HCT116 (cell line): ENCODE measurements at regions not wholly inside any gene's neighbourhood (a gene's known extent, or its start where the extent isn't known, plus 50 kb on each side); places are given as distances from the start of the nearest gene placed in this dataset.

Source experiments
- ATAC-seq: fragments of 200-7000 bp; cut with Tn5 transposase; 2 replicates; pipeline ENCODE4 v1.9.1; 2020; ENCODE audit warnings: mild to moderate bottlenecking, moderate library complexity
- BruUV-seq: library from RNA; stranded (reverse); fragments of 400-500 nt; replicated peaks from 2 replicates; lab custom pipeline; 2021; lab: Mats Ljungman, UMichigan
- CTCF ChIA-PET: fragments of 300-600 bp; sonication (Branson Sonifier 250); formaldehyde crosslinking; loops from one replicate; lab custom pipeline; 2021; ENCODE audit warnings: antibody characterized with exemption; lab: Charles Lee
- POLR2A ChIA-PET: fragments of 300-600, 350-600 bp; sonication (Branson Sonifier 250); formaldehyde crosslinking; loops from one replicate; lab custom pipeline; 2021; ENCODE audit warnings: antibody characterized with exemption; lab: Charles Lee
- RAD21 ChIA-PET, 2 experiments: fragments of 300-600 bp; sonication (Branson Sonifier 250); formaldehyde crosslinking; loops; one replicate each; lab custom pipeline; 2023; ENCODE audit warnings: low total read pairs in 2 of 2; ENCODE audit not compliant: uncharacterized antibody in 2 of 2, unreplicated experiment in 2 of 2, low non-redundant PET in 1 of 2; lab: Charles Lee
- DNase-seq: peaks from one replicate; pipeline ENCODE4 v3.0.0-alpha.2; 2010; ENCODE audit warnings: low read depth, low spot score
- H2AFZ ChIP-seq: fragments of 200-600 bp; shearing (Covaris generic), sonication (generic); 2 replicates; pipeline ENCODE4 v1.6.1; 2017; ENCODE audit warnings: low read depth, mixed run types, mixed read lengths, antibody characterized with exemption, low read length; ENCODE audit not compliant: poor library complexity, severe bottlenecking
- H3K27ac ChIP-seq: 2 replicates; pipeline ENCODE4 v1.5.1; 2012; ENCODE audit warnings: low read depth, low read length
- H3K27me3 ChIP-seq: fragments of 200-600 bp; sonication (generic); 2 replicates; pipeline ENCODE4 v1.6.1; 2016; ENCODE audit warnings: mixed run types, low read length, mixed read lengths; ENCODE audit not compliant: insufficient read depth
- H3K36me3 ChIP-seq, 2 experiments: fragments of 200-500 bp in 1 of 2; fragments of 200-600 bp in 1 of 2; sonication (Bioruptor generic) in 1 of 2; sonication (generic) in 1 of 2; 2 replicates each; pipeline versions ENCODE4 v1.5.1 to v1.6.1; 2014 to 2016; ENCODE audit warnings: low read length in 2 of 2, inconsistent platforms in 1 of 2, mixed read lengths in 1 of 2, mixed run types in 1 of 2; ENCODE audit not compliant: insufficient read depth in 2 of 2, control insufficient read depth in 1 of 2
- H3K4me1 ChIP-seq, 2 experiments: fragments of 200-600 bp in 1 of 2; sonication (generic) in 1 of 2; 2 replicates each; pipeline versions ENCODE4 v1.5.1 to v1.6.1; 2012 to 2017; ENCODE audit warnings: low read length in 2 of 2, inconsistent platforms in 1 of 2, mild to moderate bottlenecking in 1 of 2, mixed read lengths in 1 of 2, mixed run types in 1 of 2, moderate library complexity in 1 of 2; ENCODE audit not compliant: insufficient read depth in 2 of 2, control insufficient read depth in 1 of 2
- H3K4me2 ChIP-seq: fragments of 200-600 bp; sonication (generic); 2 replicates; pipeline ENCODE4 v1.6.1; 2017; ENCODE audit warnings: mixed run types, low read length, mixed read lengths
- H3K4me3 ChIP-seq, 2 experiments: fragments of 200-600 bp in 1 of 2; sonication (generic) in 1 of 2; replicated peaks in 1 of 2; 2 replicates each; pipeline ENCODE4 v1.5.1; 2011 to 2016; ENCODE audit warnings: low read length in 2 of 2, control low read depth in 1 of 2, low read depth in 1 of 2, mild to moderate bottlenecking in 1 of 2, mixed read lengths in 1 of 2, mixed run types in 1 of 2
- H3K79me2 ChIP-seq: fragments of 200-600 bp; sonication (generic); 2 replicates; pipeline ENCODE4 v1.6.1; 2017; ENCODE audit warnings: mild to moderate bottlenecking, mixed run types, low read length, moderate library complexity, mixed read lengths; ENCODE audit not compliant: insufficient read depth
- H3K9ac ChIP-seq: fragments of 200-600 bp; sonication (generic); 2 replicates; pipeline ENCODE4 v1.6.1; 2016; ENCODE audit warnings: low read length, mixed read lengths
- H3K9me2 ChIP-seq: fragments of 200-600 bp; sonication (generic), shearing (Covaris generic); 2 replicates; pipeline ENCODE4 v1.6.1; 2017; ENCODE audit warnings: mixed run types, mild to moderate bottlenecking, moderate library complexity; ENCODE audit not compliant: insufficient read depth
- H3K9me3 ChIP-seq, 2 experiments: fragments of 200-500 bp in 1 of 2; fragments of 200-600 bp in 1 of 2; sonication (Bioruptor generic) in 1 of 2; sonication (generic) in 1 of 2; 2 replicates each; pipeline ENCODE4 v1.6.1; 2014 to 2017; ENCODE audit warnings: low read length in 2 of 2, mixed read lengths in 2 of 2, inconsistent platforms in 1 of 2, low read depth in 1 of 2, mild to moderate bottlenecking in 1 of 2, mixed run types in 1 of 2, moderate library complexity in 1 of 2; ENCODE audit not compliant: control insufficient read depth in 1 of 2, insufficient read depth in 1 of 2
- H4K20me1 ChIP-seq: fragments of 200-600 bp; sonication (generic), shearing (Covaris generic); 2 replicates; pipeline ENCODE4 v1.6.1; 2017; ENCODE audit warnings: mixed run types, mild to moderate bottlenecking, moderate library complexity; ENCODE audit not compliant: insufficient read depth
- CBX3 ChIP-seq: IDR thresholded peaks from 2 replicates; pipeline ENCODE4 v1.6.1; 2012; ENCODE audit warnings: low read depth
- CEBPB ChIP-seq: IDR thresholded peaks from 2 replicates; pipeline ENCODE4 v1.6.1; 2012; ENCODE audit warnings: low read depth
- EGR1 ChIP-seq: IDR thresholded peaks from 2 replicates; pipeline ENCODE4 v1.6.1; 2012; ENCODE audit warnings: low read depth
- EZH2 ChIP-seq: fragments of 200-600 bp; sonication (generic); IDR thresholded peaks from 2 replicates; pipeline ENCODE4 v1.6.1; 2017; ENCODE audit warnings: antibody characterized with exemption, mixed run types
- EZH2phosphoT487 ChIP-seq: fragments of 200-600 bp; IDR thresholded peaks from 2 replicates; pipeline ENCODE4 v1.6.1; 2018; ENCODE audit warnings: antibody characterized with exemption, borderline replicate concordance
- FOSL1 ChIP-seq: IDR thresholded peaks from 2 replicates; pipeline ENCODE4 v1.6.1; 2012; ENCODE audit warnings: low read depth
- JUND ChIP-seq: IDR thresholded peaks from 2 replicates; pipeline ENCODE4 v1.6.1; 2012
- POLR2A ChIP-seq: IDR thresholded peaks from 2 replicates; pipeline ENCODE4 v1.7.0; 2011; ENCODE audit warnings: borderline replicate concordance; ENCODE audit not compliant: insufficient read depth, insufficient read length; ENCODE audit errors: extremely low read depth
- POLR2AphosphoS5 ChIP-seq: IDR thresholded peaks from 2 replicates; pipeline ENCODE4 v1.6.1; 2011; ENCODE audit warnings: mild to moderate bottlenecking, low read depth, low read length, moderate library complexity
- RAD21 ChIP-seq: IDR thresholded peaks from 2 replicates; pipeline ENCODE4 v1.6.1; 2012; ENCODE audit warnings: low read depth, mild to moderate bottlenecking
- REST ChIP-seq: IDR thresholded peaks from 2 replicates; pipeline ENCODE4 v1.6.1; 2012; ENCODE audit warnings: low read depth
- SIN3A ChIP-seq: IDR thresholded peaks from 2 replicates; pipeline ENCODE4 v1.6.1; 2012; ENCODE audit warnings: low read depth
- SP1 ChIP-seq: IDR thresholded peaks from 2 replicates; pipeline ENCODE4 v1.6.1; 2012; ENCODE audit warnings: low read depth
- SRF ChIP-seq: IDR thresholded peaks from 2 replicates; pipeline ENCODE4 v1.6.1; 2012; ENCODE audit warnings: low read depth
- TCF7L2 ChIP-seq: IDR thresholded peaks from 2 replicates; pipeline ENCODE4 v1.7.0; 2011; ENCODE audit warnings: borderline replicate concordance, inconsistent platforms; ENCODE audit not compliant: insufficient read depth, insufficient read length; ENCODE audit errors: extremely low read depth
- YY1 ChIP-seq: IDR thresholded peaks from 2 replicates; pipeline ENCODE4 v1.6.1; 2011; ENCODE audit warnings: low read length, low read depth, moderate library complexity, mild to moderate bottlenecking; ENCODE audit not compliant: insufficient replicate concordance; ENCODE audit errors: extremely low read depth
- intact Hi-C: fragments of 100-400 bp; cut with micrococcal nuclease; formaldehyde crosslinking; loops from 2 replicates; pipeline ENCODE4 v1.10.0; 2022

DNA sequence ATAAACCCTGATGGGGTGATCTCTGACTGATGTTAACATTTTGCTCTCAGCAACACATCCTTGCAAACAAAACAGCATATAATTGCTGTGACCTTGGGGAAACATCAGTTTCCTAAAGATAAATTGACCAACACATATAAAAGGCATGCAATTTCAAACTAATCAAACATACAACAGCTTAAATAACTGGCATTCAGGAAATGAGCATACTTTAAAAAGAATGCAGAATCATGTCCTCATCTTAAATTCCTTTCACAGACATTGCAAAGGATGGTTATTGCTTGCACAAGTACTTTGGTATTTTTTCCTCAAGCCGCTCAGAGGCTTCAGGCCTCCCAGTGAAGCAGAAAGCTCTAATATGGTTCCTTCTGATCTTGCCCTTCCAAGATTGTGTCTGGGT, 53.4 kb upstream of the RGS18 start:
- ATAC-seq, result no peak
- H4K20me1 ChIP-seq, result no peaks in the 10 kb centered on the region
- CTCF ChIA-PET, result no interaction called here
- TF ChIP-seq FOSL1, result no peak
- TF ChIP-seq EZH2phosphoT487, result no peak
- no peak for TF ChIP-seq TCF7L2
- TF ChIP-seq RAD21, result no peak
- TF ChIP-seq REST, result no peak
- TF ChIP-seq CEBPB, result no peak
- no peak for TF ChIP-seq JUND
- no peak for TF ChIP-seq POLR2AphosphoS5
- TF ChIP-seq SP1, result no peak
- no peak for TF ChIP-seq YY1
- TF ChIP-seq POLR2A, result no peak
- TF ChIP-seq SRF, result no peak
- no peak for TF ChIP-seq SIN3A
- TF ChIP-seq EZH2, result no peak
- TF ChIP-seq EGR1, result no peak
- no peak for TF ChIP-seq CBX3
- no peaks in the 10 kb centered on the region for H3K79me2 ChIP-seq
- H3K4me3 ChIP-seq, result no peak overlapping the region
- H3K9me3 ChIP-seq, result no peaks in the 10 kb centered on the region
- no peak overlapping the region for H3K27ac ChIP-seq
- no peak overlapping the region for H2AFZ ChIP-seq
- no peak for DNase-seq
- BruUV-seq, result no TSS peak
- H3K9ac ChIP-seq, result no peak overlapping the region
- no peaks in the 10 kb centered on the region for H3K27me3 ChIP-seq
- RAD21 ChIA-PET, result no interaction called here
- POLR2A ChIA-PET, result no interaction called here
- no peaks in the 10 kb centered on the region for H3K36me3 ChIP-seq
- H3K9me2 ChIP-seq, result no peaks in the 10 kb centered on the region
- no peaks in the 10 kb centered on the region for H3K4me1 ChIP-seq
- H3K4me2 ChIP-seq, result no peak overlapping the region
- intact Hi-C loops, result no loop called here
